GM21619 (cell line): ENCODE measurements at regions not wholly inside any gene's neighbourhood (a gene's known extent, or its start where the extent isn't known, plus 50 kb on each side); places are given as distances from the start of the nearest gene placed in this dataset.

Source experiments
- ATAC-seq: cut with Tn5 transposase; IDR thresholded peaks from one replicate; pipeline ENCODE4 v1.9.1; 2021; ENCODE audit not compliant: unreplicated experiment

DNA sequence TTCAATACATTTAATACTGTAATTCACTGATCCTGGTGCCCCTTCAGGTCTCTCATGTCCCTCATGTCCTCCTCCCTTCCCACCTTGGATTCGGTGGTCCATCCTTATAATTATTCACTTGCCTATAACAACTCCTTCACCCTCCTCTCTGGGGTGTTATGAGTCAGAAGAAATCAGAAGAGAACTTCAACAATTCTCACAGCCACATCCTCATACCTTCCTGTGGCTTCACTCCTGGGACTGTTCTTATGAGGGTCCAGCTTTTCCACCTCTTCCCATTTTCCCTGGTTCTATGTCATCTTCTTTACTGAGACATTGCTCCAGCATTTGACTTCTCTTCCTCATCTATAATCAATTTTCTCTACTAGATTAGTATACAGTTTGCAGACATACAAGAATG, 406.1 kb downstream of the NR2F1-AS1 start:
- no peak for ATAC-seq

- ATAC-seq: no peak
Measured at GRCh38 chr5:93165559-93165958, 415.5 kb downstream of the NR2F1-AS1 start.

DNA sequence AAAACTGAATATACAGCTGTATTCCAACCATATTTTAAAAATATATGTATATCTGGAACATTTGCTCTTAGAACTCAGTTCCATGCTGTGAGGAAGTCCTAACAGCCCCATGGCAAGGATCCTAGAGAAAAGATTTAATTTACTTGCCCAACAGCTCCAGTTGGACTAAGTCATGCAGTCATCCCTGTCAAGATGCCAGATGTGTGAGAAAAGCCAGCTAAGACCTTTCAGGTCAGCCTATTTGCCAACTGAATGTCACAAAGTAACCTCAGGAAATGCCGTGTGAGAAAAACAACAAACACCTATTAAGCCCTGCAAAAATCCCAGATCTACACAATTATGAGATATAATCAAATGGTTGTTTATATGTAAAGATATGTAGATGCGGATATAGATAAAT, 416.3 kb downstream of the NR2F1-AS1 start:
- ATAC-seq: no peak

- ATAC-seq: no peak
Measured at GRCh38 chr5:93163010-93163663, 417.9 kb downstream of the NR2F1-AS1 start.

DNA sequence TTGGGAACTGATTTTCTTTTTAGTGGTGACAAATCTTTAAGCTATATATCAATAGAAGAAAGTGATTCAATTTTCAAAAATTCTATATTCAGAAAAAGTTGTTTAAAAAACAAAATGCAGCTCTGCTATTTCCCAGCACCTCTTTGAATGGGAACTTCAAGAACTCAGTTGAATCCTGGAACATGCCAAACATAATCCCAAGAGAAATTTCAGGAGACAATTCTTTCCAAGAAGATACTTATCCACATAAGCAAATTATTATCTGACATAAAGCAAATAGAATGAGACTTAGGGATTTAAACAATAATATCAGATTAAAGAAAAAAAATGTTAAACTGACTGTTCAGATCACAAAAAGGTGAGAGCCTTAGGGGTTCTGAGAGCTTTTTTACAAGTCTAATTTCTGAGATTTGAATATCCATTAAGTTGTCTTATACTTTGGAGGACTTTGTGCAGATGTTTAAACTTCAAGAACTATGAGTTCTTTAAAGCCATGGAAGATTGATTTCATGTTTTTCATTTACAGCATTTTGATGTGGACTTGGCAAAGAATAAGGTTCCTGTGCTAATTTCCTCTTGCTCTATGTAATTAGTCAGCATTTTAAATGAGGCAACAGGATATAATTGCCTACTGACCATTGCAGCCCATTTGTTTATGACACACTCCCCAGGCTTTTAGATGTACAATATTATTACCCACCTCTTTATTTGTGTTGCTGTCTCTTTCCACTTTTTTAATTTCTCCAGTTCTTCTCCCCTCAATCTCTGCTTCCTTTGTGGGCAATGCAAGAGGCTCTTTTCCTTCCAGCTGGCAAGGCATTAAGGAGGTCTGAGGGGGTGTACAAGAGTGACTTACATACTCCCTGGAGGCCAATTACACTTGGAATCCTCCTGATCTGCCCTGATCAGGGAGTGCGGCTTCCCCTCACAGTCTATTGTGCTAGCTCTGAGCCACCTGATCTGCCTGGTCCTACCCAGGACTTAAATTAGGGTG, 419.1 kb downstream of the NR2F1-AS1 start:
- ATAC-seq: no peak

DNA sequence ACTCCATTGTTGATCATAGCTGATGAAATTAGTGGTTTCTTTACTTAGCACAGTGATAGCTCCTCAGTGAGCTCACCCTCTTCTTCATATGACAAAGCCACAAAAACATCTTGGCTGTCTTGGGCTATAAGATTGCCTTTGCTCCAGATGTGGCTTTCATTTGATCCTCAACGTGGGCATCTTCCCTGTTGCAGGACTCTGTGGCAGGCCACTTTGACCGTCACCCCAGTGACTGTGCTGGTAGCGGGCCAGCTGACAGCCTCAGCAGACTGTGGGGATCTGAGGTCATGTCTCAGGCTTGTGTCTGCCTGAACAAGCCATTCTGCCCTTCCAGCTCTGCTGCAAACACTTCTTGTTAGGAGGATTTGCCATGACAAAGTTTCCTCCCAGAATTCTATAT, 422.2 kb downstream of the NR2F1-AS1 start:
- no peak for ATAC-seq

DNA sequence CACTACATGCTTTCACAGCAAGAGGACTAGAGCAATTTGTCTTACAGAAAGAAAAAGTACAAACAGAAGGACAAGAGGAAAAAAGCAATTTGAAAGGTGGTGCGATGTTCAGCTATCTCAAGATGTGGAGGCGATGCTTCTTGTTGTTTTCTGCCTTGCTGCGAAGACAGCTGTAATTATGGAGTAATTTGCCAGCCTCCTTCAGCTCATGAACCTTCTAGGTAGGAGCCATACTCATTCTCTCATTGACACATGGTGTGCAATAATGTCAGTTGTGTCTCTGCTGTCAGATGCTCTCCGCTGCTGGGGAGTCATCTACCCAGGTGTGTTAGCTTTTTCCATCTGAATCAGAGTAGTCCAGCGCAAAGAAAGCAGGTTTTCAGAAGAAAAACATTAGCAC, 424.5 kb downstream of the NR2F1-AS1 start:
- ATAC-seq: no peak

GRCh38 chr5:93154535-93154934, 426.5 kb downstream of the NR2F1-AS1 start:
- no peak for ATAC-seq

DNA sequence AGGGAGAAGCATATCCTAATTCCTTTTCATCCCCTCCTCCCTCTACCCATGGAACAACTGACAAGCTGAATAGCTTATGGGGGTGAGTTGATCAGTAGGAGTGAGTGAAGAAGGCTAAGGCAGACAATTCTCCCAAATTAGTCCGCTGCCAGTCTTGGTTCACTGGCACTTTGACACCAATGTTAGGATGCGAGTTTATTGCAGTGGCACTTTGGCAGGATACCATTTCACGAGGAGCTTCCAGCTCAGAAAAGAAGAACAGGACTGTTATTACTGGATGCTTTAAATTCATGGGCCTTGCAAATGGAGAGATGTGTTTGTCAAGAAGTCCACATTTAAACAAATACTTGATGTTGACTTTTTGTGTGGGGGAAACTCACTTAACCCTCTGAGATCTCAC, 427.6 kb downstream of the NR2F1-AS1 start:
- no peak for ATAC-seq

GRCh38 chr5:93151896-93152295, 429.1 kb downstream of the NR2F1-AS1 start:
- ATAC-seq: no peak

GRCh38 chr5:93151121-93151520, 429.9 kb downstream of the NR2F1-AS1 start:
- ATAC-seq: no peak

DNA sequence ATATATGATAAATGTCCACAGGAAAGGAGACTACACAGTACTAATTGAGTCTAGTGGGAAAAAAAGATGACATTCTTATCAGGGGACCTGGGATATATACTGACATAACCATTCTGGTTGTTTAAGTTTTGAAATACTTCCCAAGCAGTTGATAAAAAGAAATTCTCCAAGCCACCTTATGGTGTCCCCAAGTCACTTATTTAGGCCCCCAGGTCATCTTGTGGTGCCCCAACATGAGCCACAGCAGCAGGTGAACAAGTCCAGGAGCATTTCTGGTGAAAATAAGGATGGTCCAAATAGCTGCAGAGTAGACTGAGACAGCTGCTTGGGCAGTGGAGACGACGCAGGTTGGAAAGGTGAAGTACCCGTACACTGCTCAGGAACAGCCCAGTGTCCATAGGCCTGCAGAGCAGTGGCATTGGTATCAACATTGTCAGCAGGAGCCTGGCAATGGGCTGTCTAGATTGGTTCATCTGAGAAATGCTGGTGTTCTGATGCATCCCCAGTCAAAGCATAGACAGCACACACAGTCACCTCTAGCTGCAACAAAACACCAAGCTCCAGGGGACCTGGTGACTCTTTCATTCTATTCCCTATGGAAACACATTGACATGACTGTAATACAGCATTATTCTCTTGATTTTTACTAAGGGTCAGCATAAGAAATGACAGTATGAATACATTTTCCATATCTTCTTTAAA, 430.6 kb downstream of the NR2F1-AS1 start:
- no peak for ATAC-seq

GRCh38 chr5:93145767-93146166, 435.3 kb downstream of the NR2F1-AS1 start:
- no peak for ATAC-seq

GRCh38 chr5:93145019-93145418, 436.0 kb downstream of the NR2F1-AS1 start:
- ATAC-seq: no peak

DNA sequence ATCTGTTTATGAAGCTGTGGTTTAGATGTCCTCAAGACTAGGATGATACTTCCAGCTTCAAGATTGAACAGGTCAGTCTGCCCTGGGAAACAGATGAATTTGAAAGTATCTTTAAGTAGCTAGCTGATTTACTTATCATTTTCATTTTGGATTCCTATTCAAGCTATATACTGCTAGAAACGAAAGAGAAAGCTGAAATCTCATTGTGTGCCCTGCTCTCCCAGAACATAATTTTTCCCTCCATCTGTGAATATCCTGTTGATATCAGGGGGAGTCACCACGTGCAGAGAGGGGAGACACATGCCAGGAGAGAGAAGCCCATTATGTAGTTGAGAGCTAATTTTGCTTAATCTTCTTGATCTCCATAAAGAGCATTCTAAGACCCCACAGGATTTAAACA, 439.1 kb downstream of the NR2F1-AS1 start:
- no peak for ATAC-seq

DNA sequence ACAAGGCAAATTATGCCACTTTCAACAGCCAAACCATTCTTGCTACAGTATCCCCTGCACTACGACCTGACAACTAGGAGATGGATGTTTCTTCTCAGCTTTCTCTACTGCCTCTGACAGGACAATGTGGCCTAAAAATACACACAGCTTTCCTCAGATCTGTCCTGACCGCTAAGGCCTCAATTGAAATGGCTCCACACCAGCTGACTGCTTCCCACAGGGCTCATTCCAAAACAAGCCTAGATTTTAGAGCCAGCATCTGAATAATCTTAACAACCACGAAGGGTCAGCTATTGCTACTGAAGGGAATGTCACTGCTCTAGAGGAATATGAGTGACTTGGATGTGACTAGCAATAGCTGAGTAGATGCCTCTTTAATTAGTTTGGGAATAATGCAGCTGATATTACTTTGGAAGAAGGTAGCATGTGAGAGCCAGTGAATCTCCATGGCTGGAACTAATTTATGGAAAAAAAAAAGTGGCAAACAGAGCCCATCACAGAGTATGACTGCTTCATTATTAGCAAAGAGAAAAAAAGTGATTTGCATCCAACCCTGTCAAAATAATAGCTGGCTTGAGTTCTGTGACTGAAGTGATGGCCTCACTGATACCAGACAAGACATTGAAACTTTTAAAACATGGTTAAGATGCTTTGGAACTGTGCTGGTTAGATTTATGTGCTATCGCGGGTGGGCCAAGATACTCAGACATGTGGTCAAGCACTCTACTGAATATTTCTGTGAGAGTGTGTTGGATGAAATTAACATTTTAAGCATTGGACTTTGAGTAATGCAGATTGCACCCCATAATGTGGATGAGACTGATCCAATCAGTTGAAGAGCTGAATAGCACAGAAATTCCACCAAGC, 450.2 kb downstream of the NR2F1-AS1 start:
- ATAC-seq: no peak

DNA sequence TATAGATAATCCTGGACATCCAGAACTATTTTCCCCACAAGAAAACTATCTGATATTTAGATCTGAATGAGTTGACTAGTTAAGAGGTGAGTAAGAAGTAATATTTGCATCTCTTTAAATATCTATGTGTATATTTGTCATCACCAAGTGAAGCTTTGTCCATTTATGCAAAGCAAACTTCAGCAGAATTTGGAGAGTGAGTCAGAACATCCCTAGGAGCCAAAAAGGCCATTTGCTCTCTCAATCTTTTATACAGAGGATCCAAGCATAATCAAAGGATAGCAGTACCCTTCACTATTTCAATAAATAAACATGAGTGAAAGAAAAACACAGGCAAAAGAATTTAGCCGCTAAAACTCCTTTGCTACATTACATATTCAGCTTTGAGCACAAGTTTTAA, 454.4 kb downstream of the NR2F1-AS1 start:
- no peak for ATAC-seq

- ATAC-seq: no peak
Measured at GRCh38 chr5:93123127-93123526, 457.9 kb downstream of the NR2F1-AS1 start.

DNA sequence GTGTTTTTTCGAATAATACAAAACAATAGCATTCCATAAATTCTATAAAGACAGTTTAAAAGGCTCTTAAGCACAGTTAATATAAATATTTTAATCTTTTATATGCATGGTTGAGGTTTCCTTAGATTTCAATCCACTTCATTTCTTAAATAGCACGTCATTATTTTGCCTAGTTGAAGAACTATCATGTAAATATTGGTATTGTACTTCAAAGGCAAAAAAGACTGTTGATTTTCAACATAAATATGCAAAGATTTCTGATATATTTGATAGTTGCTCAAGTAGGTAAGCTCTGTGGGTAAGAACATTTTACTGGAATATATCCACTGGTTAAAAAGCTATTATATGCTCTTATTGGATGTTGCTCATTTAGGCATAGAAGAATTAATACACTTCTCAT, 458.6 kb downstream of the NR2F1-AS1 start:
- ATAC-seq: no peak

DNA sequence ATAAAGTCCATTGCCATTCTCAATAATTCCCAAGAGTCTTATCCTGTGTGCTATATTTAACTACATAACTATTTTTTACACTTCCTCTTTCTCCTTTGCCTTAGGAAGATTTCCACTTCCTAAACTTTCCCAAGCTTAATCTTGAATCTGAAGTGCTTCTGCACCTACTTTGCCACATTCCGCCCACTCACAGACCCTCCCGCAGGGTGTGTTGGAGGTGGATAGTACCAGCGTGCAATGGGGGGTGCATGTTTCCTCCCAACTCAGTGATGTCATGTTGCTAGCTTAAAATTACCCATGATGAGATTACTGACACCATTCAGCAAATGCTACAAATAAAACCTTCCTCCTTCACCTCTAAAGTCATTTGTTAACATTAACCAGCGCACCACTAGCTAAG, 460.2 kb downstream of the NR2F1-AS1 start:
- no peak for ATAC-seq

GRCh38 chr5:93120051-93120450, 461.0 kb downstream of the NR2F1-AS1 start:
- no peak for ATAC-seq
